Right atrium auricular region (tissue), 2 donors: ENCODE measurements at regions not wholly inside any gene's neighbourhood (a gene's known extent, or its start where the extent isn't known, plus 50 kb on each side); places are given as distances from the start of the nearest gene placed in this dataset.

Experiments used
- DNase-seq: peaks from one replicate; pipeline ENCODE4 v3.0.0-alpha.2; 2019; ENCODE audit warnings: low spot score
- H3K27ac ChIP-seq, 2 donors: fragments of 200-600 bp; sonication (generic); 1 replicate in 1 of 2; 2 replicates in 1 of 2; pipeline ENCODE4 v1.5.1; 2016 to 2019
- H3K27me3 ChIP-seq, 2 donors: fragments of 200-600 bp; sonication (generic); one replicate each; pipeline versions ENCODE4 v1.5.1 to v1.6.0; 2017 to 2019
- H3K36me3 ChIP-seq: fragments of 200-600 bp; sonication (generic); one replicate; pipeline ENCODE4 v1.5.1; 2016
- H3K4me1 ChIP-seq, 2 donors: fragments of 200-600 bp; sonication (generic); one replicate each; pipeline versions ENCODE4 v1.5.1 to v1.6.0; 2017 to 2019
- H3K4me3 ChIP-seq, 2 donors: fragments of 200-600 bp; sonication (generic); 1 replicate in 1 of 2; 2 replicates in 1 of 2; pipeline ENCODE4 v1.5.1; 2017 to 2019; ENCODE audit warnings: mild to moderate bottlenecking in 1 of 2, moderate library complexity in 1 of 2
- H3K9me3 ChIP-seq, 2 donors: fragments of 200-600 bp; sonication (generic); one replicate each; pipeline ENCODE4 v1.5.1; 2019
- CTCF ChIP-seq, 2 donors: fragments of 200-600 bp; sonication (generic); IDR thresholded peaks; one replicate each; pipeline ENCODE4 v1.5.1; 2019; ENCODE audit warnings: antibody characterized with exemption in 2 of 2

- H3K9me3 ChIP-seq: no peaks in the 10 kb centered on the region
- no peak overlapping the region for H3K4me3 ChIP-seq
- H3K27me3 ChIP-seq: no peaks in the 10 kb centered on the region
- DNase-seq: no peak
- H3K36me3 ChIP-seq: no peaks in the 10 kb centered on the region
- no peak overlapping the region for H3K27ac ChIP-seq
- no peaks in the 10 kb centered on the region for H3K4me1 ChIP-seq
- no peak for TF ChIP-seq CTCF (IDR thresholded peaks at IDR 0.05)
These were observed 110.9 kb upstream of the C21orf91 start for GRCh38 chr21:17930093-17930492.

GRCh38 chr21:17929510-17929909, 110.4 kb upstream of the C21orf91 start:
- no peak overlapping the region for H3K27ac ChIP-seq
- H3K9me3 ChIP-seq: no peaks in the 10 kb centered on the region
- no peaks in the 10 kb centered on the region for H3K4me1 ChIP-seq
- DNase-seq: no peak
- H3K4me3 ChIP-seq: no peak overlapping the region
- TF ChIP-seq CTCF (IDR thresholded peaks at IDR 0.05): no peak
- H3K36me3 ChIP-seq: no peaks in the 10 kb centered on the region
- H3K27me3 ChIP-seq: no peaks in the 10 kb centered on the region

- no peak overlapping the region for H3K27ac ChIP-seq
- no peaks in the 10 kb centered on the region for H3K27me3 ChIP-seq
- no peak overlapping the region for H3K4me3 ChIP-seq
- H3K4me1 ChIP-seq: no peaks in the 10 kb centered on the region
- peaks cover 0 to 2% of the 10 kb centered on the region in 2 donors for H3K9me3 ChIP-seq
- peak in 1 of 2 donors; percentile 55 for TF ChIP-seq CTCF (IDR thresholded peaks at IDR 0.05)
- no peaks in the 10 kb centered on the region for H3K36me3 ChIP-seq
- DNase-seq: no peak
These were observed 106.7 kb upstream of the C21orf91 start for GRCh38 chr21:17925899-17926298.

- peaks cover 0 to 7% of the 10 kb centered on the region in 2 donors for H3K9me3 ChIP-seq
These were observed 105.9 kb upstream of the C21orf91 start for GRCh38 chr21:17925000-17925610.

GRCh38 chr21:17921579-17922530, 102.7 kb upstream of the C21orf91 start:
- no peak for TF ChIP-seq CTCF (IDR thresholded peaks at IDR 0.05)
- no peaks in the 10 kb centered on the region for H3K36me3 ChIP-seq
- H3K27me3 ChIP-seq: no peaks in the 10 kb centered on the region
- H3K27ac ChIP-seq: no peak overlapping the region
- H3K4me1 ChIP-seq: no peaks in the 10 kb centered on the region
- no peak overlapping the region for H3K4me3 ChIP-seq
- peaks cover 0 to 7% of the 10 kb centered on the region in 2 donors for H3K9me3 ChIP-seq
- DNase-seq: no peak

More at GRCh38 chr21:17925000-17925610, 105.9 kb upstream of the C21orf91 start:
- no peak overlapping the region for H3K4me3 ChIP-seq
- H3K27me3 ChIP-seq: no peaks in the 10 kb centered on the region
- H3K36me3 ChIP-seq: no peaks in the 10 kb centered on the region
- no peak overlapping the region for H3K27ac ChIP-seq
- DNase-seq: no peak
- TF ChIP-seq CTCF (IDR thresholded peaks at IDR 0.05): peak; percentile 78 to 85
- no peaks in the 10 kb centered on the region for H3K4me1 ChIP-seq
